Inflammatory macrophage (primary cell): ENCODE measurements at regions not wholly inside any gene's neighbourhood (a gene's known extent, or its start where the extent isn't known, plus 50 kb on each side); places are given as distances from the start of the nearest gene placed in this dataset.

Source experiments
- DNase-seq, 2 donors: peaks; one replicate each; pipeline ENCODE4 v3.0.0-alpha.2; 2020 to 2022

DNA sequence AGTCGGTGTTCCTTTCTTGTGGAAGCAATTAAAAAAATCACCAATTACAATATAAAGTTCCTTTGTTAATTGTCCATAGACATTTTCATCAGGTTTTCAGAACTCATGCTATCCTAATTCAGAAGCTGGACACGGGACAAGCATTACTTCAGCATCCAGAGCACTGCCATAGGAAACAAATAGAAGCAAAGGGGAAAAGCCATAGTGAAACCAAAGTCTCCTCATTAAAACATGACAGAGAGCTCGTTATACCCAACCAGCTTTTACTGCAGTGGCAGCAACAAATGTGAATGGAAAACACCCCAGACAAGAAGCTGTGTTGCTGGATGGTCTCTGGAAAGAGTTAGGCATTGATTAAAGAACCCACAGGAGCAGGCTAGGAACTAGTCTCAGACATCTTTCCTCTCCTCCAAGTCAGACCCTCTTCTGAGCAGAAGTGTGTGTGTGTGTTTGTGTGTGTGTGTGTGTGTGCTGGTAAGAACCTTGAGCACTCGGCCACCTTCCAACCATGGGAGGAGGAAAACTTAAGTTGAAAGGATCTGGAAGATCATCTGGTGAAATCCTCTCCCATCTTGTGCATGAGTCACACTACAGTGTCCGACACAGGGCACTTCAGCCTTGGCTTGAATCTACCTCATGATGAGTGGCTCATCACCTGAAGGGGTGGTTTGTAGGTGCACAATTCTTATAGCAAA is 162.6 kb upstream of the ADAMTS16 start:
- DNase-seq = no peak

DNA sequence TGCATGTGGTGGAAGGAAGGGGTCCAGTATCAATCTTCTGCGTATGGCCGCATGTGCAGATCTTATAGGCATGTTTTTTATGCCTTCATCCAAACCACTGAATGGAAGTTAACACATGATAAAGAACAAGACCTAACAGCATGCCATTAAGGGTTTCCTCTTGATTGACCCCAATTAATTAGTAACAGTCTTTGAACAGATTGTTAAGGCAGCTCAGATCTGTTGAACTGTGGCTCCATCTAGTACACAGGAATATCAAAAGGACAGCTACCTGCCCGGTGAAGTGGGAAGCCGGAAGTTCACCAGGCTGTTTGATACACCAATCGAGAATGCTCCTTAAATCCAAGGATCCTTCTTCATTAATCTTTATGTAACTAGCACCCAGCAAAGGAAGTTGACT is 159.9 kb upstream of the ADAMTS16 start:
- no peak for DNase-seq

GRCh38 chr5:4981608-4982007 is 158.5 kb upstream of the ADAMTS16 start:
- DNase-seq = no peak

- DNase-seq = no peak
Observed at GRCh38 chr5:4983701-4984100, 156.4 kb upstream of the ADAMTS16 start.

DNA sequence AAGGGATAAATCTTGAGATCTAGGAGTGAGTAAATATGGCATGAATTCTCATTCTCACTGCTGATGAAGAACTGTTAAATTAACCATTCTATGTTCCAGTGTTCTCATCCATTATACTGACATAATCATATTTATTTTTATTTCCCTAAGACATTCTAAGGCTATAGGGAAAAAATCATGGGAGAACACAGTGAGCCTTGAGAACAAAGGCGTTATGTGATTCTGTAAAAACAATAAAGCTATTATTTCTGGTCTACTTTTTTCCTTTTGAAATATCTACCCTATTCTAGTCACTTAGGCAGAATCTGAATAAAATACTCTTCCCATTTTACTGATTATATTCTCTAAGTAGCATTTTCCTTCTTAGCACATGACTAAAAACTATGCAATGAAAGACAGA is 155.7 kb upstream of the ADAMTS16 start:
- no peak for DNase-seq

DNA sequence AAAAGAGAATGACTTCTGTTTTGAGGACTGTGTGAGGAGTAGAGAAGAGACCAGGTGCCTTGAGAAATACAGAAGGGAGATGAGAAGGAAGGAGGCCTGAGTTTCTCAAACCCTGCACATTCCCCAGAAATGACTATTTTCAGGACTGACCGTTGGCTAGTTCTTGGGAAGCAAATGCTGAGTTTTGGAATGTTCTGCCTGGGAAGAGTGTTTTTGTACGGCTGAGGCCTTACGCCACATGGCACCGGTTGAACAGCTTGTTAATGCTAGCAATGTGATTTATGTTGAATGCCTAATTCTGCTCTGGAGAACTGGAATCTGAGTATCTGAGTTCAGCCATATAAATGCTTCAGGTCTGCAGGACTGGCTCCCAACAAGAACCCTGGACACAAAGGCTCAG is 152.7 kb upstream of the ADAMTS16 start:
- no peak for DNase-seq

DNA sequence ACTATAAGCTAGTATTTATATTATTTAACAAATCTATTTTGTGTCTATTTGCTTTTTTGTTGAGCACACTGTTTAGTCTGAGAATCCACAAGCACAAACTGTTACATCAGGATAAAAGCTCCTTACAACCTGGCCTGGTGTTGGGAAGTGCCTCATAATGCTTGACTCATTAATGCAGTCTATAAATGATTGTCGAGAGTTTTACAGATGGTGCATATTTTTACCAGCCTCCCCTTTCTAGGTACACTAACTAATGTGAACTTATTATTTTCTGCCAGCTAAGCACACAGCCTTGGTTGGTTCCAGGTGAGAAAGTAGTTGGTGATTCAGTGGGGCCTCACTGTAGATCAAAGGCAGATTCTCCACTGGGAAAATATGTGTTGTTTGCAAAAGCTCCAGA is 151.0 kb upstream of the ADAMTS16 start:
- no peak for DNase-seq

- DNase-seq = no peak
Observed at GRCh38 chr5:4990017-4990416, 150.1 kb upstream of the ADAMTS16 start.

GRCh38 chr5:4990462-4990861 is 149.7 kb upstream of the ADAMTS16 start:
- DNase-seq = no peak

- no peak for DNase-seq
Observed at GRCh38 chr5:4991925-4992324, 148.2 kb upstream of the ADAMTS16 start.

GRCh38 chr5:4995014-4995413 is 145.1 kb upstream of the ADAMTS16 start:
- DNase-seq = no peak

DNA sequence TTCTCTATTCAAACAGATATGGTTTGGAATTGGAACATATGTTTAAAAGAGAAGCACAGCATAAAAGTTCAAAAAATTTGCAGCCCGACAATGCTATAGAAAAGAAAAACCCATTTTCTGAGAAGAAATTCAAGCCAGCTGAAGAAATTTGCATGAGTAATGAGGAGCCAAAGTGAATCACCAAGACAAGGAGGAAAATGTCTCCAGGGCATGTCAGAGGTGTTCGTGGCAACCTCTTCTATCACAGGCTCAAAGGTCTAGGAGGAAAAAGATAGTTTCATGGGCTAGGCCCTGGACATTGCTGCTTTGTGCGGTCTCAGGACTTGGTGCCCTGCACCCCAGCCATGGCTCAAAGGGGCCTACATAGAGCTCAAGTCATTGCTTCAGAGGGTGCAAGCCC is 134.8 kb upstream of the ADAMTS16 start:
- DNase-seq = no peak

DNA sequence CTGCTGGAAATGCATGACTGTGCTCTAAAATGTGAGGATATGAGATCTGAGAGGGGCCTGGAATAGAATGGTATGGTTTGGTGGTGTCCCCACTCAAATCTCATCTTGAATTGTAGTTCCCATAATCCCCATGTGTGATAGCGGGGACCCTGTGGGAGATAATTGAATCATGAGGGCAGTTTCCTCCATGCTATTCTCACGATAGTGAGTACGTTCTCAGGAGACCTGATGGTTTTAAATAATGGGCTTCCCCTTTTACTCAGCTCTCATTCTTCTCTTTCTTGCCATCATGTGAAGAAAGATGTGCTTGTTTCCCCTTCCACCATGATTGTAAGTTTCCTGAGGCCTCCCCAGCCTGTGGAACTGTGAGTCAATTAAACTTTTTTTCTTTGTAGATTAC is 133.6 kb upstream of the ADAMTS16 start:
- DNase-seq = no peak

GRCh38 chr5:5009240-5009639 is 130.9 kb upstream of the ADAMTS16 start:
- DNase-seq = no peak

GRCh38 chr5:5011151-5011550 is 129.0 kb upstream of the ADAMTS16 start:
- no peak for DNase-seq

GRCh38 chr5:5014586-5015235 is 125.4 kb upstream of the ADAMTS16 start:
- DNase-seq = no peak

GRCh38 chr5:5017827-5018577 is 122.1 kb upstream of the ADAMTS16 start:
- DNase-seq = no peak

GRCh38 chr5:5018578-5018970 is 121.6 kb upstream of the ADAMTS16 start:
- DNase-seq = no peak

DNA sequence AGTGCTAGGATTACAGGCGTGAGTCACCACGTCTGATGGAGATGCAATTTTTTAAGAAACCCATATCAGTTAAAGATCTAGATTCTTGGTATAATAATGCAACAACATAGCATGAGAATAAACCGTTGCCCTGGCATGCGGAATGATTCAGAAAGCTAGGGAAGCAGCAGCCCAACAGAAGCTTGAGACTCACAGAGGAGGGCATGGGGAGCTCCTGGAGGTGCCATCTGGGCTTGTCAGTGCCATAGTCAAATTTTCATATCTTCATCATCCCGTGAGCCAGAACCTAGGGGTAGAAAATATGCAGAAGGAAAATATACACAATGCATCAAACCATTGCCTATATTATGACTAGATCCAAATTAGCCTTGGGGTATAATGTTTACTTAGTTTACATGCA is 118.7 kb upstream of the ADAMTS16 start:
- no peak for DNase-seq

- no peak for DNase-seq
Observed at GRCh38 chr5:5025098-5025773, 114.9 kb upstream of the ADAMTS16 start.

- DNase-seq = no peak
Observed at GRCh38 chr5:5025774-5026408, 114.2 kb upstream of the ADAMTS16 start.

GRCh38 chr5:5026409-5026785 is 113.7 kb upstream of the ADAMTS16 start:
- DNase-seq = no peak

DNA sequence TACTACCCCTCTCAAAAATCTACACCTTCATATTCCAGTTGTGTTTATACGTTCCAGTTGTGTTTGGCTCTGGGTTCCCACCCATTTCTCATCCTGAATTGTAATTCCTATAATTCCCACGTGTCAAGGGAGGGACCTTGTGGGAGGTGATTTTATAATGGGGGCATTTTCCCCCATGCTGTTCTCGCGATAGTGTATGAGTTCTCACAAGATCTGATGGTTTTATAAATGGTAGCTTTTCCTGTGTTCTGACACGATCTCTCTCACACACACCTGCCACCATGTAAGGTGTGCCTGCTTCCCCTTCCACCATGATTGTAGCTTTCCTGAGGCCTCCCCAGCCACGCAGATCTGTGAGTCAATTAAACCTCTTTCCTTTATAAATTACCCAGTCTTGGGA is 108.5 kb upstream of the ADAMTS16 start:
- no peak for DNase-seq
